T-helper 17 cell (primary cell): ENCODE measurements at regions not wholly inside any gene's neighbourhood (a gene's known extent, or its start where the extent isn't known, plus 50 kb on each side); places are given as distances from the start of the nearest gene placed in this dataset.
A peak's percentile ranks its signal among the peaks of the same experiment; 100 is the strongest.
"Not testable (repeated sequence)": the region's sequence is repeated elsewhere in the genome, so short reads cannot be mapped to it uniquely, and the experiment has no call there.

Experiments
- ATAC-seq: fragments of 150-1000 bp; cut with Tn5 transposase; 2 replicates; pipeline ENCODE4 v1.10.0; 2021; ENCODE audit warnings: mild to moderate bottlenecking, moderate library complexity
- DNase-seq, 3 donors: peaks; one replicate each; pipeline versions ENCODE4 v3.0.0 to v3.0.0-alpha.2; 2020 to 2021
- H3K9me3 ChIP-seq: one replicate; pipeline ENCODE4 v1.7.0; 2013; ENCODE audit warnings: low read length, mild to moderate bottlenecking; ENCODE audit not compliant: control insufficient read depth, poor library complexity, severe bottlenecking
- H3K27ac Mint-ChIP-seq: one replicate; pipeline ENCODE4 v1.8.0; 2022; ENCODE audit warnings: mild to moderate bottlenecking, moderate library complexity, mixed read lengths
- H3K27me3 Mint-ChIP-seq: one replicate; pipeline ENCODE4 v1.8.0; 2022; ENCODE audit warnings: mixed read lengths
- H3K36me3 Mint-ChIP-seq: one replicate; pipeline ENCODE4 v1.8.0; 2022; ENCODE audit warnings: low read depth, mixed read lengths
- H3K4me1 Mint-ChIP-seq: one replicate; pipeline ENCODE4 v1.8.0; 2022; ENCODE audit warnings: mild to moderate bottlenecking, mixed read lengths
- H3K4me3 Mint-ChIP-seq: one replicate; pipeline ENCODE4 v1.8.0; 2022; ENCODE audit warnings: mild to moderate bottlenecking, moderate library complexity, mixed read lengths

GRCh38 chr21:34006611-34007168 is 66.7 kb upstream of the MRPS6 start:
- Mint-ChIP-seq H3K36me3 (peaks cover 2% of the 10 kb centered on the region), H3K27me3 (no peaks in the 10 kb centered on the region), H3K4me1 (peaks cover 11% of the 10 kb centered on the region), H3K27ac (no peak overlapping the region), H3K4me3 (no peak overlapping the region)
- no peak for DNase-seq
- no peaks in the 10 kb centered on the region for H3K9me3 ChIP-seq
- ATAC-seq, result no peak

GRCh38 chr21:34004974-34005373 is 68.4 kb upstream of the MRPS6 start:
- H3K36me3 Mint-ChIP-seq, result peaks cover 2% of the 10 kb centered on the region
- DNase-seq (no peak), ATAC-seq (no peak)
- H3K4me3 Mint-ChIP-seq, result no peak overlapping the region
- H3K27me3 Mint-ChIP-seq, result no peaks in the 10 kb centered on the region
- peaks cover 11% of the 10 kb centered on the region for H3K4me1 Mint-ChIP-seq
- no peaks in the 10 kb centered on the region for H3K9me3 ChIP-seq
- H3K27ac Mint-ChIP-seq, result no peak overlapping the region

- H3K36me3 Mint-ChIP-seq, result peaks cover 5% of the 10 kb centered on the region
- H3K9me3 ChIP-seq, result no peaks in the 10 kb centered on the region
- peaks cover 12% of the 10 kb centered on the region for H3K4me1 Mint-ChIP-seq
- H3K4me3 Mint-ChIP-seq, result no peak overlapping the region
- DNase-seq, result no peak
- no peaks in the 10 kb centered on the region for H3K27me3 Mint-ChIP-seq
- ATAC-seq, result no peak
- H3K27ac Mint-ChIP-seq, result no peak overlapping the region
Measured at GRCh38 chr21:34004013-34004938, 69.1 kb upstream of the MRPS6 start.

- DNase-seq (no peak), ATAC-seq (no peak)
- Mint-ChIP-seq H3K4me3 (no peak overlapping the region), H3K27me3 (no peaks in the 10 kb centered on the region), H3K27ac (no peak overlapping the region), H3K36me3 (peaks cover 5% of the 10 kb centered on the region), H3K4me1 (peaks cover 12% of the 10 kb centered on the region)
- no peaks in the 10 kb centered on the region for H3K9me3 ChIP-seq
Measured at GRCh38 chr21:34003428-34003827, 70.0 kb upstream of the MRPS6 start.

GRCh38 chr21:34000375-34000774 is 73.0 kb upstream of the MRPS6 start:
- DNase-seq (no peak), ATAC-seq (no peak)
- peak overlapping the region; percentile 45 for H3K27ac Mint-ChIP-seq
- H3K9me3 ChIP-seq, result no peaks in the 10 kb centered on the region
- no peaks in the 10 kb centered on the region for H3K27me3 Mint-ChIP-seq
- peaks cover 3% of the 10 kb centered on the region for H3K36me3 Mint-ChIP-seq
- no peak overlapping the region for H3K4me3 Mint-ChIP-seq
- peaks cover 17% of the 10 kb centered on the region for H3K4me1 Mint-ChIP-seq

GRCh38 chr21:33998809-33999208 is 74.6 kb upstream of the MRPS6 start:
- Mint-ChIP-seq H3K4me1 (peaks cover 17% of the 10 kb centered on the region), H3K4me3 (peak overlapping the region; percentile 61), H3K36me3 (peaks cover 3% of the 10 kb centered on the region), H3K27ac (peak overlapping the region; percentile 87), H3K27me3 (no peaks in the 10 kb centered on the region)
- ATAC-seq, result peak; percentile 6
- no peaks in the 10 kb centered on the region for H3K9me3 ChIP-seq
- DNase-seq, result no peak

GRCh38 chr21:33998402-33998801 is 75.0 kb upstream of the MRPS6 start:
- Mint-ChIP-seq H3K4me1 (peaks cover 17% of the 10 kb centered on the region), H3K4me3 (no peak overlapping the region), H3K27me3 (no peaks in the 10 kb centered on the region), H3K27ac (peak overlapping the region; percentile 87), H3K36me3 (peaks cover 3% of the 10 kb centered on the region)
- ATAC-seq (peak; percentile 60), DNase-seq (no peak)
- H3K9me3 ChIP-seq, result no peaks in the 10 kb centered on the region

GRCh38 chr21:33997436-33997835 is 75.9 kb upstream of the MRPS6 start:
- Mint-ChIP-seq H3K4me1 (peaks cover 17% of the 10 kb centered on the region), H3K27me3 (no peaks in the 10 kb centered on the region), H3K4me3 (no peak overlapping the region), H3K27ac (no peak overlapping the region), H3K36me3 (peaks cover 3% of the 10 kb centered on the region)
- ATAC-seq (no peak), DNase-seq (no peak)
- H3K9me3 ChIP-seq, result no peaks in the 10 kb centered on the region

GRCh38 chr21:33994373-33994772 is 78.8 kb upstream of the ATP5PO start:
- Mint-ChIP-seq H3K4me3 (no peak overlapping the region), H3K36me3 (peaks cover 3% of the 10 kb centered on the region), H3K4me1 (peaks cover 13% of the 10 kb centered on the region), H3K27ac (no peak overlapping the region), H3K27me3 (no peaks in the 10 kb centered on the region)
- DNase-seq (no peak), ATAC-seq (no peak)
- H3K9me3 ChIP-seq, result no peaks in the 10 kb centered on the region

- no peaks in the 10 kb centered on the region for H3K9me3 ChIP-seq
- no peak for ATAC-seq
- Mint-ChIP-seq H3K4me3 (no peak overlapping the region), H3K27me3 (no peaks in the 10 kb centered on the region), H3K36me3 (peaks cover 3% of the 10 kb centered on the region), H3K27ac (peak overlapping the region; percentile 22), H3K4me1 (peaks cover 8% of the 10 kb centered on the region)
- no peak for DNase-seq
Measured at GRCh38 chr21:33993286-33994231, 78.0 kb upstream of the ATP5PO start.

- H3K27ac Mint-ChIP-seq, H3K36me3 Mint-ChIP-seq, H3K9me3 ChIP-seq, H3K27me3 Mint-ChIP-seq, DNase-seq, H3K4me3 Mint-ChIP-seq, ATAC-seq, H3K4me1 Mint-ChIP-seq: not testable (repeated sequence)
Measured at GRCh38 chr21:33992412-33992811, 76.8 kb upstream of the ATP5PO start.

GRCh38 chr21:33991133-33991532 is 75.5 kb upstream of the ATP5PO start:
- no peak overlapping the region for H3K27ac Mint-ChIP-seq
- no peak for ATAC-seq
- H3K27me3 Mint-ChIP-seq, result no peaks in the 10 kb centered on the region
- H3K9me3 ChIP-seq, result no peaks in the 10 kb centered on the region
- no peak for DNase-seq
- H3K36me3 Mint-ChIP-seq, result peaks cover 3% of the 10 kb centered on the region
- no peaks in the 10 kb centered on the region for H3K4me1 Mint-ChIP-seq
- no peak overlapping the region for H3K4me3 Mint-ChIP-seq

GRCh38 chr21:33989440-33989839 is 73.8 kb upstream of the ATP5PO start:
- Mint-ChIP-seq H3K4me3 (no peak overlapping the region), H3K27ac (no peak overlapping the region), H3K27me3 (no peaks in the 10 kb centered on the region), H3K36me3 (peaks cover 3% of the 10 kb centered on the region), H3K4me1 (peaks cover 7% of the 10 kb centered on the region)
- H3K9me3 ChIP-seq, result no peaks in the 10 kb centered on the region
- DNase-seq, result no peak
- no peak for ATAC-seq
